Kidney (tissue), 13 donors: ENCODE measurements at regions not wholly inside any gene's neighbourhood (a gene's known extent, or its start where the extent isn't known, plus 50 kb on each side); places are given as distances from the start of the nearest gene placed in this dataset.
"Not testable (repeated sequence)": the region's sequence is repeated elsewhere in the genome, so short reads cannot be mapped to it uniquely, and the experiment has no call there.

Experiments used
- DNase-seq, 5 donors: peaks; one replicate each; pipeline ENCODE4 v3.0.0-alpha.2; 2013 to 2020
- FAIRE-seq: peaks from 2 replicates; lab custom pipeline; 2012; peaks lifted over from hg19 to GRCh38; lab: Jason Lieb, UNC
- H3K27ac ChIP-seq, 2 donors: one replicate each; pipeline ENCODE4 v1.7.0; 2013; ENCODE audit warnings: low read depth in 2 of 2, low read length in 2 of 2, inconsistent platforms in 1 of 2
- H3K27me3 ChIP-seq: one replicate; pipeline ENCODE4 v1.7.1; 2013; ENCODE audit warnings: low read length, inconsistent platforms; ENCODE audit not compliant: control insufficient read depth, insufficient read depth
- H3K36me3 ChIP-seq, 3 donors: one replicate each; pipeline versions ENCODE4 v1.7.0 to v1.7.1; 2013; ENCODE audit warnings: low read length in 3 of 3, control low read depth in 1 of 3, inconsistent platforms in 1 of 3; ENCODE audit not compliant: insufficient read depth in 3 of 3, control insufficient read depth in 2 of 3
- H3K4me1 ChIP-seq, 3 donors: one replicate each; pipeline versions ENCODE4 v1.7.0 to v1.7.1; 2013; ENCODE audit warnings: low read length in 3 of 3, inconsistent platforms in 1 of 3, low read depth in 1 of 3; ENCODE audit not compliant: control insufficient read depth in 2 of 3, insufficient read depth in 2 of 3
- H3K4me3 ChIP-seq, 3 donors: one replicate each; pipeline versions ENCODE4 v1.7.0 to v1.8.1; 2013; ENCODE audit warnings: low read length in 3 of 3, control low read depth in 1 of 3, inconsistent platforms in 1 of 3
- H3K9ac ChIP-seq, 3 donors: one replicate each; pipeline versions ENCODE4 v1.7.0 to v1.7.1; 2013; ENCODE audit warnings: low read length in 3 of 3, control low read depth in 1 of 3, inconsistent platforms in 1 of 3
- H3K9me3 ChIP-seq, 3 donors: one replicate each; pipeline versions ENCODE4 v1.7.0 to v1.7.1; 2013; ENCODE audit warnings: low read length in 3 of 3, control low read depth in 1 of 3, inconsistent platforms in 1 of 3; ENCODE audit not compliant: control insufficient read depth in 2 of 3, insufficient read depth in 1 of 3
- CTCF ChIP-seq: IDR thresholded peaks from 3 replicates; pipeline ENCODE4 v1.5.1; 2012; ENCODE audit warnings: mild to moderate bottlenecking, moderate library complexity, borderline replicate concordance; ENCODE audit not compliant: insufficient read depth; ENCODE audit errors: extremely low read depth
- intact Hi-C: fragments of 100-400 bp; cut with DNase I; formaldehyde crosslinking; loops from one replicate; pipeline ENCODE4 v1.11.1; 2022
- donor health status: control.
- donor health status: control.
- donor health status: control.
- donor health status: control.
- donor health status: control.
- donor health status: DM: yes; HTN: yes; CAD: no.
- donor health status: Normal renal cell carcinoma (clear cell type).

- Histone ChIP-seq H3K4me3 (no peak overlapping the region), H3K9ac (no peak overlapping the region), H3K27me3 (no peaks in the 10 kb centered on the region), H3K9me3 (no peaks in the 10 kb centered on the region), H3K36me3 (no peaks in the 10 kb centered on the region), H3K27ac (no peak overlapping the region), H3K4me1 (no peaks in the 10 kb centered on the region)
- FAIRE-seq: no peak
- DNase-seq: no peak
- intact Hi-C loops: no loop called here
- no peak for TF ChIP-seq CTCF
Measured at GRCh38 chr18:66916834-66917233, 312.9 kb upstream of the CDH19 start.

- Histone ChIP-seq H3K9me3 (no peaks in the 10 kb centered on the region), H3K9ac (no peak overlapping the region), H3K27me3 (no peaks in the 10 kb centered on the region), H3K4me3 (no peak overlapping the region), H3K36me3 (no peaks in the 10 kb centered on the region), H3K27ac (no peak overlapping the region), H3K4me1 (no peaks in the 10 kb centered on the region)
- DNase-seq (no peak), FAIRE-seq (no peak)
- no peak for TF ChIP-seq CTCF
- intact Hi-C loops: no loop called here
Measured at GRCh38 chr18:66900837-66901236, 296.9 kb upstream of the CDH19 start.

DNA sequence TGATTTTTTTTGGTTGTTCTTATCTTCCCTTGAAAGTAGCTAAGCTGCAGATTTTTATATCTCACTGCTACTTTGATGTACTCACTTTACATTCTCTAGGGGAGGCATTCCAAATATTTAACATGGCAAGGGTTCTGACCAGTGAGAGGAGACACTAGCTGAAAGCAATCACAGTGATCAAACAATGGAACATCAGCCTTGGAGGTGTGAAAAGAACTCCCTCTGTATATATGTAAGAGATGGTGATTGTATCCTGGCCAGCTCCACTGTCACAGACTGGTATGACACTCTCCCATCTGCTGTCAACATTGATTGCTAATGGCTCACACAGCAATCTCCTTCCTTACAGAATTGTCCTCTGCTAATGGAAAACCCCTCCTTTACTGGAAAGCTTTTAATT, 291.7 kb upstream of the CDH19 start:
- Histone ChIP-seq H3K4me3 (no peak overlapping the region), H3K9me3 (no peaks in the 10 kb centered on the region), H3K27me3 (no peaks in the 10 kb centered on the region), H3K27ac (no peak overlapping the region), H3K36me3 (no peaks in the 10 kb centered on the region), H3K4me1 (no peaks in the 10 kb centered on the region), H3K9ac (no peak overlapping the region)
- DNase-seq: no peak
- intact Hi-C loops: no loop called here
- TF ChIP-seq CTCF: no peak
- FAIRE-seq: no peak

GRCh38 chr18:66894851-66895250, 291.0 kb upstream of the CDH19 start:
- intact Hi-C loops: no loop called here
- no peak for TF ChIP-seq CTCF

GRCh38 chr18:66892388-66892787, 288.5 kb upstream of the CDH19 start:
- H3K4me3 ChIP-seq, H3K27ac ChIP-seq, H3K36me3 ChIP-seq, intact Hi-C loops, H3K27me3 ChIP-seq, H3K9ac ChIP-seq, DNase-seq, FAIRE-seq, H3K4me1 ChIP-seq, H3K9me3 ChIP-seq: not testable (repeated sequence)

More at GRCh38 chr18:66894851-66895250, 291.0 kb upstream of the CDH19 start:
- Histone ChIP-seq H3K9me3 (no peaks in the 10 kb centered on the region), H3K27ac (no peak overlapping the region), H3K9ac (no peak overlapping the region), H3K4me3 (no peak overlapping the region), H3K27me3 (no peaks in the 10 kb centered on the region), H3K4me1 (no peaks in the 10 kb centered on the region), H3K36me3 (no peaks in the 10 kb centered on the region)
- FAIRE-seq: no peak
- no peak for DNase-seq
